HepG2 (cell line): ENCODE measurements at regions not wholly inside any gene's neighbourhood (a gene's known extent, or its start where the extent isn't known, plus 50 kb on each side); places are given as distances from the start of the nearest gene placed in this dataset.

Source experiments
- ATAC-seq: fragments of 200-7000 bp; cut with Tn5 transposase; 3 replicates; pipeline ENCODE4 v1.9.1; 2020; ENCODE audit warnings: mild to moderate bottlenecking, moderate library complexity
- BruUV-seq: library from RNA; stranded (reverse); fragments of 400-500 nt; replicated peaks from 2 replicates; lab custom pipeline; 2021; lab: Mats Ljungman, UMichigan
- CTCF ChIA-PET: fragments of 300-600 bp; formaldehyde crosslinking; extraction: SDS; loops from one replicate; lab custom pipeline; 2021; ENCODE audit warnings: low total read pairs, inconsistent platforms, low intra/inter-chr PET ratio; lab: Yijun Ruan, JAX
- POLR2A ChIA-PET: fragments of 350-600 bp; sonication (Branson Sonifier 250); formaldehyde crosslinking; loops from one replicate; lab custom pipeline; 2020; ENCODE audit warnings: antibody characterized with exemption, inconsistent platforms; lab: Yijun Ruan, JAX
- DNase-seq: peaks from one replicate; pipeline ENCODE4 v3.0.0-alpha.2; 2015; ENCODE audit warnings: low spot score
- FAIRE-seq: peaks from 3 replicates; lab custom pipeline; 2011; peaks lifted over from hg19 to GRCh38; lab: Jason Lieb, UNC
- H2AFZ ChIP-seq: one replicate; pipeline ENCODE4 v1.6.1; 2011; ENCODE audit warnings: low read length, inconsistent platforms
- H3K27ac ChIP-seq: fragments of 300-600 bp; 3 replicates; pipeline ENCODE4 v1.8.0; 2011; ENCODE audit warnings: mixed run types, mild to moderate bottlenecking, mixed read lengths, low read length, inconsistent platforms; ENCODE audit not compliant: insufficient read depth; ENCODE audit errors: extremely low read length
- H3K27me3 ChIP-seq, 2 experiments: fragments of 200-600 bp in 1 of 2; 2 replicates in 1 of 2; 3 replicates in 1 of 2; pipeline versions ENCODE4 v1.6.0 to v1.8.0; 2011; ENCODE audit warnings: low read length in 2 of 2, mild to moderate bottlenecking in 2 of 2, moderate library complexity in 2 of 2, inconsistent platforms in 1 of 2; ENCODE audit not compliant: insufficient read depth in 2 of 2, control insufficient read depth in 1 of 2
- H3K36me3 ChIP-seq, 2 experiments: fragments of 200-600 bp in 1 of 2; replicated peaks in 1 of 2; 2 replicates in 1 of 2; 3 replicates in 1 of 2; pipeline versions ENCODE4 v1.5.1 to v1.8.0; 2011; ENCODE audit warnings: low read length in 2 of 2, inconsistent platforms in 1 of 2; ENCODE audit not compliant: insufficient read depth in 2 of 2, control insufficient read depth in 1 of 2
- H3K4me1 ChIP-seq: 2 replicates; pipeline ENCODE4 v1.5.1; 2012; ENCODE audit warnings: low read length, inconsistent platforms; ENCODE audit not compliant: insufficient read depth
- H3K4me2 ChIP-seq: 2 replicates; pipeline ENCODE4 v1.6.0; 2011; ENCODE audit warnings: low read depth, low read length, inconsistent platforms
- H3K4me3 ChIP-seq, 3 experiments: fragments of 200-600 bp in 1 of 3; sonication (generic), shearing (Covaris generic) in 1 of 3; replicated peaks in 1 of 3; 2 replicates each; pipeline ENCODE4 v1.5.1; 2011 to 2016; ENCODE audit warnings: low read length in 3 of 3, inconsistent platforms in 2 of 3, low read depth in 2 of 3, mild to moderate bottlenecking in 2 of 3, control low read depth in 1 of 3, mixed read lengths in 1 of 3; ENCODE audit not compliant: insufficient read depth in 1 of 3
- H3K79me2 ChIP-seq: one replicate; pipeline ENCODE4 v1.6.1; 2011; ENCODE audit warnings: low read length, inconsistent platforms; ENCODE audit not compliant: insufficient read depth
- H3K9ac ChIP-seq: 2 replicates; pipeline ENCODE4 v1.6.0; 2011; ENCODE audit warnings: mild to moderate bottlenecking, low read depth, low read length, inconsistent platforms; ENCODE audit not compliant: insufficient read depth
- H3K9me3 ChIP-seq: 2 replicates; pipeline ENCODE4 v1.5.1; 2012; ENCODE audit warnings: mild to moderate bottlenecking, low read length
- H4K20me1 ChIP-seq: 2 replicates; pipeline ENCODE4 v1.6.0; 2011; ENCODE audit warnings: inconsistent platforms, mild to moderate bottlenecking, low read length, moderate library complexity; ENCODE audit not compliant: insufficient read depth
- CEBPB ChIP-seq: IDR thresholded peaks from 2 replicates; pipeline ENCODE4 v1.6.1; 2011; ENCODE audit warnings: low read depth, low read length, improper control_type of control experiment, borderline replicate concordance
- MTA3 ChIP-seq: sonication (generic); formaldehyde crosslinking; IDR thresholded peaks from 2 replicates; pipeline ENCODE4 v1.4.0; 2020; ENCODE audit warnings: missing genetic modification reagents
- ZFAT ChIP-seq: sonication (generic); formaldehyde crosslinking; conservative IDR thresholded peaks from 2 replicates; pipeline ENCODE4 v1.8.1; 2023; ENCODE audit warnings: missing genetic modification reagents, inconsistent platforms
- ZNF782 ChIP-seq: sonication (generic); formaldehyde crosslinking; IDR thresholded peaks from 2 replicates; pipeline ENCODE4 v1.4.0; 2020; ENCODE audit warnings: missing genetic modification reagents, mild to moderate bottlenecking, borderline replicate concordance
- WGBS: methylation state at CpG from one replicate; pipeline ENCODE4 v1.1.6; 2017; ENCODE audit warnings: low lambda C conversion rate; 5-methylcytosine and 5-hydroxymethylcytosine counted together
- in situ Hi-C: cut with HindIII; loops from 2 replicates; pipeline ENCODE4 v1.10.0; 2017; ENCODE audit warnings: low pct_unique_long_range_greater_than_20kb; ENCODE audit not compliant: extremely low pct_ligation_motif_present
- intact Hi-C: fragments of 100-400 bp; cut with micrococcal nuclease; formaldehyde crosslinking; loops from one replicate; pipeline ENCODE4 v1.10.0; 2022; ENCODE audit not compliant: unreplicated experiment

DNA sequence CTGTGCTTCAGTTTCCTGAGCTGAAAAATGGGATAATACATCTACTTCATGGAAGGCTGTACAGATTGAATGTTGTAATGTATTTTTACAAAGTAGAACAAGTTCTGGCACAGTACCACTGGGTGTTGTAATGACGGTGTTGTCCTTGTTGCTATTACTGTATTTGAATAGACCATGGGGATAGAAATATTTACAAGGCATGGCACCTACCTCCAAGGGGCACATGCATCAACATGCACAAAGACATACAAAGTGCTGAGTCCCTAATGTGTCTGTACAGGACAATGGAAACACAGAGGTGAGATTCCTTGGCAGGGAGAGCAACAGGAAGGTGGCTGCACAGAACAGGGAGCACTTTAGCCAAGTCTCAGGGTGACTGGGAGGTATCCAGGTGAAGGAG is 930.6 kb upstream of the TMEM132C start:
- ATAC-seq (no peak), FAIRE-seq (no peak), DNase-seq (no peak)
- no peaks in the 10 kb centered on the region for H3K79me2 ChIP-seq
- no peak overlapping the region for H2AFZ ChIP-seq
- BruUV-seq = no TSS peak
- H4K20me1 ChIP-seq = no peaks in the 10 kb centered on the region
- in situ Hi-C loops = no loop called here
- H3K27ac ChIP-seq = no peak overlapping the region
- no peak overlapping the region for H3K4me2 ChIP-seq
- H3K4me3 ChIP-seq = no peak overlapping the region
- no peak for TF ChIP-seq ZNF782
- TF ChIP-seq ZFAT (CRISPR knock-in tag) = no peak
- WGBS = 0% methylated on average over 1 of the region's 1 CpG
- no peaks in the 10 kb centered on the region for H3K4me1 ChIP-seq
- ChIA-PET POLR2A (no interaction called here), CTCF (no interaction called here)
- no peak overlapping the region for H3K9ac ChIP-seq
- peaks cover 68% of the 10 kb centered on the region for H3K9me3 ChIP-seq
- no peaks in the 10 kb centered on the region for H3K27me3 ChIP-seq
- intact Hi-C loops = no loop called here
- no peaks in the 10 kb centered on the region for H3K36me3 ChIP-seq

- ATAC-seq (no peak), DNase-seq (no peak), FAIRE-seq (no peak)
- Histone ChIP-seq H3K4me3 (no peak overlapping the region), H3K27me3 (no peaks in the 10 kb centered on the region), H3K36me3 (no peaks in the 10 kb centered on the region), H2AFZ (no peak overlapping the region), H3K9ac (no peak overlapping the region), H3K27ac (no peak overlapping the region), H3K9me3 (peaks cover 51% of the 10 kb centered on the region), H4K20me1 (no peaks in the 10 kb centered on the region), H3K4me1 (no peaks in the 10 kb centered on the region), H3K79me2 (no peaks in the 10 kb centered on the region), H3K4me2 (no peak overlapping the region)
- ChIA-PET CTCF (no interaction called here), POLR2A (no interaction called here)
- 2% methylated on average over 4 of the region's 4 CpGs for WGBS
- in situ Hi-C loops (no loop called here), intact Hi-C loops (no loop called here)
- BruUV-seq = no TSS peak
- TF ChIP-seq MTA3 (CRISPR knock-in tag) = no peak
- TF ChIP-seq CEBPB = 0 out of 2 replicates have a peak, but pooled peaks have one; percentile 28
Observed at GRCh38 chr12:127339065-127339464, 927.9 kb upstream of the TMEM132C start.
